Esophagus squamous epithelium (tissue), 5 donors: ENCODE measurements at regions not wholly inside any gene's neighbourhood (a gene's known extent, or its start where the extent isn't known, plus 50 kb on each side); places are given as distances from the start of the nearest gene placed in this dataset.
A peak's percentile ranks its signal among the peaks of the same experiment; 100 is the strongest.

ENCODE experiments used
- DNase-seq: peaks from one replicate; lab custom pipeline; 2025; lab: John Stamatoyannopoulos, UW
- H3K27ac ChIP-seq, 4 donors: fragments of 200-600 bp; sonication (generic); one replicate each; pipeline ENCODE4 v1.5.1; 2016 to 2019; ENCODE audit warnings: mild to moderate bottlenecking in 1 of 4
- H3K27me3 ChIP-seq, 4 donors: fragments of 200-600 bp; sonication (generic); 1 replicate in 3 of 4; 2 replicates in 1 of 4; pipeline versions ENCODE4 v1.5.1 to v1.6.0; 2017 to 2021; ENCODE audit warnings: antibody characterized with exemption in 1 of 4
- H3K36me3 ChIP-seq, 3 donors: fragments of 200-600 bp; sonication (generic); one replicate each; pipeline ENCODE4 v1.5.1; 2016 to 2019
- H3K4me1 ChIP-seq, 3 donors: fragments of 200-600 bp; sonication (generic); one replicate each; pipeline ENCODE4 v1.5.1; 2017 to 2019
- H3K4me3 ChIP-seq, 4 donors: fragments of 200-600 bp; sonication (generic); 1 replicate in 3 of 4; 2 replicates in 1 of 4; pipeline ENCODE4 v1.5.1; 2016 to 2019; ENCODE audit warnings: mild to moderate bottlenecking in 2 of 4, moderate library complexity in 1 of 4
- H3K9me3 ChIP-seq, 3 donors: fragments of 200-600 bp; sonication (generic); one replicate each; pipeline ENCODE4 v1.5.1; 2016 to 2019
- POLR2A ChIP-seq, 4 donors: fragments of 450-650 bp; IDR thresholded peaks; one replicate each; pipeline ENCODE4 v1.6.1; 2017; ENCODE audit warnings: antibody characterized with exemption in 4 of 4, mild to moderate bottlenecking in 4 of 4, moderate library complexity in 3 of 4
- WGBS, 2 donors: methylation state at CpG; one replicate each; pipeline ENCODE4 v1.1.5; 2018; 5-methylcytosine and 5-hydroxymethylcytosine counted together
- intact Hi-C: fragments of 100-400 bp; cut with DNase I; formaldehyde crosslinking; loops from one replicate; pipeline ENCODE4 v1.15.0; 2022
- TF ChIP-seq, protein P1 (sequence below), 6 experiments: fragments of 450-650 bp in 4 of 6; fragments of 200-600 bp in 2 of 6; sonication (generic) in 2 of 6; IDR thresholded peaks; one replicate each; pipeline ENCODE4 v1.5.1; 2016 to 2019; ENCODE audit warnings: antibody characterized with exemption in 6 of 6, mild to moderate bottlenecking in 4 of 6, moderate library complexity in 4 of 6
- donor health status: DM: yes; HTN: yes; CAD: no.

DNA sequence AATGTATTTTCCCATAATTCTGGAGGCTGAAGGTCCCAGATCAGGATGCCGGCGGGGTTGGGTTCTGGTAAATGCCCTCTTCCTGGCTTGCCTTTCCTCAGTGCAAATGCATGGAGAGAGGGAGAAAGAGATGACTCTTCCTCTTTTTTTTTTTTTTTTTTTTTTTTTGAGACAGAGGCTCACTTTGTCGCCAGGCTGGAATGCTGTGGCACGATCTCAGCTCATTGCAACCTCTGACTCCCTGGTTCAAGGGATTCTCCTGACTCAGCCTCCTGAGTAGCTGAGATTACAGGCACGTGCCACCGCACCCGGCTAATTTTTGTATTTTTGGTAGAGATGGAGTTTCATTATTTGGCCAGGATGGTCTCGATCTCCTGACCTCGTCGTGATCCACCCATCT, 300.0 kb upstream of the TAS2R1 start:
- Histone ChIP-seq H3K36me3 (no peaks in the 10 kb centered on the region), H3K4me1 (peaks cover 0 to 22% (median 4%) of the 10 kb centered on the region in 3 donors), H3K27ac (no peak overlapping the region), H3K9me3 (peaks cover 0 to 7% (median 0%) of the 10 kb centered on the region in 3 donors), H3K27me3 (peaks cover 0 to 15% (median 0%) of the 10 kb centered on the region in 4 donors), H3K4me3 (no peak overlapping the region)
- WGBS, 2 donors, result 87 to 95% methylated on average over 8 to 10 of the region's 10 CpGs
- TF ChIP-seq, protein P1, sequence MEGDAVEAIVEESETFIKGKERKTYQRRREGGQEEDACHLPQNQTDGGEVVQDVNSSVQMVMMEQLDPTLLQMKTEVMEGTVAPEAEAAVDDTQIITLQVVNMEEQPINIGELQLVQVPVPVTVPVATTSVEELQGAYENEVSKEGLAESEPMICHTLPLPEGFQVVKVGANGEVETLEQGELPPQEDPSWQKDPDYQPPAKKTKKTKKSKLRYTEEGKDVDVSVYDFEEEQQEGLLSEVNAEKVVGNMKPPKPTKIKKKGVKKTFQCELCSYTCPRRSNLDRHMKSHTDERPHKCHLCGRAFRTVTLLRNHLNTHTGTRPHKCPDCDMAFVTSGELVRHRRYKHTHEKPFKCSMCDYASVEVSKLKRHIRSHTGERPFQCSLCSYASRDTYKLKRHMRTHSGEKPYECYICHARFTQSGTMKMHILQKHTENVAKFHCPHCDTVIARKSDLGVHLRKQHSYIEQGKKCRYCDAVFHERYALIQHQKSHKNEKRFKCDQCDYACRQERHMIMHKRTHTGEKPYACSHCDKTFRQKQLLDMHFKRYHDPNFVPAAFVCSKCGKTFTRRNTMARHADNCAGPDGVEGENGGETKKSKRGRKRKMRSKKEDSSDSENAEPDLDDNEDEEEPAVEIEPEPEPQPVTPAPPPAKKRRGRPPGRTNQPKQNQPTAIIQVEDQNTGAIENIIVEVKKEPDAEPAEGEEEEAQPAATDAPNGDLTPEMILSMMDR (IDR thresholded peaks at IDR 0.05), result no peak
- TF ChIP-seq POLR2A (IDR thresholded peaks at IDR 0.05), result no peak
- DNase-seq, result no peak
- intact Hi-C loops, result no loop called here

DNA sequence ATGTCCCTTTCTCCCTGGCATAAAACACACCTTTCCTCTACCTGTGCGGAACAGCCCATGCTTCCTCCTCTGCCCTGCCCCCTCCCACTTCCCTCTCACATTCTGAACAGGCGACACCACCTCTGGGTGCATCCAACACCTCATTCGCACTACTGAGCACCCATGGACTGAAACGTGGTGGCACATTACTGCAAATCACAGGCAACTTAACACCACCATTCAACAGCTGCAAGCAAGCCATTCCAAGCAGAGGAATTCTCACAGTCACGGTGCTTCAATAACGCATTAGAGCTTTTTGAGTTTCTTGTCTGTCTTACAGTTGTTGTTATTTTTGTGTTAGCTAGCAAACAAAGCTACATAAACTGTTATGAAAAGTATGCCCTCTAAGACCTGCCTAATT, 298.2 kb upstream of the TAS2R1 start:
- no peak for DNase-seq
- no peak for TF ChIP-seq POLR2A (IDR thresholded peaks at IDR 0.05)
- TF ChIP-seq, protein P1 (IDR thresholded peaks at IDR 0.05), result no peak
- Histone ChIP-seq H3K4me1 (peaks cover 0 to 31% (median 4%) of the 10 kb centered on the region in 3 donors), H3K27ac (no peak overlapping the region), H3K36me3 (no peaks in the 10 kb centered on the region), H3K4me3 (no peak overlapping the region), H3K27me3 (peaks cover 0 to 15% (median 0%) of the 10 kb centered on the region in 4 donors), H3K9me3 (peaks cover 0 to 5% (median 0%) of the 10 kb centered on the region in 3 donors)
- 47 to 65% methylated on average over 6 of the region's 6 CpGs for WGBS, 2 donors
- intact Hi-C loops, result no loop called here

DNA sequence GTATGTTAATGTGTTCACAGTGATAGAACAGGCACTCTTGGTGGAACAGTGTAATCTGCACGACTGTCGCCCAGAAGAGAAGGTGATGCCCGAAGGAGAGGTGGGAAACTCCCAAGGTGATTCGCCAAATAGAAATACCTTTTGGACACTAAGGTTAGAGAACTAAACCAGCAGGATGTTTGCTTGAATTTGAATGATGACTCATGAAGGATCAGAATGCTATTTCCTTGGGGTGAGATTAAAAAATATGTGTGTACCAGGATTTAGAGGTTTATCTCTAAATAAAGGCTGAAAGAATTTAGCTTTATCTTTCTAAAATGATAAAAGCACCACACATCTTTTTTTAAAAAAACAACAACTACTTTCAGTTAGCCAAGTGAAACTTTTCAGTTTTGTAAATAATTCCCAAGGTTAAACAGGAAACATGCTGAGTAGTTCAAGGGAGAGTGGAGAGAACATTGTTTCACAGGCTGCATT, 297.4 kb upstream of the TAS2R1 start:
- intact Hi-C loops, result no loop called here
- no peak overlapping the region for H3K27ac ChIP-seq
- H3K9me3 ChIP-seq, result peaks cover 0 to 12% (median 4%) of the 10 kb centered on the region in 3 donors
- TF ChIP-seq, protein P1 (IDR thresholded peaks at IDR 0.05), result no peak
- no peak for TF ChIP-seq POLR2A (IDR thresholded peaks at IDR 0.05)
- H3K4me3 ChIP-seq, result no peak overlapping the region
- no peaks in the 10 kb centered on the region for H3K36me3 ChIP-seq
- DNase-seq, result no peak
- H3K27me3 ChIP-seq, result peaks cover 0 to 15% (median 0%) of the 10 kb centered on the region in 4 donors
- peaks cover 0 to 31% (median 4%) of the 10 kb centered on the region in 3 donors for H3K4me1 ChIP-seq
- WGBS, 2 donors, result 19 to 44% methylated on average over 4 of the region's 4 CpGs

DNA sequence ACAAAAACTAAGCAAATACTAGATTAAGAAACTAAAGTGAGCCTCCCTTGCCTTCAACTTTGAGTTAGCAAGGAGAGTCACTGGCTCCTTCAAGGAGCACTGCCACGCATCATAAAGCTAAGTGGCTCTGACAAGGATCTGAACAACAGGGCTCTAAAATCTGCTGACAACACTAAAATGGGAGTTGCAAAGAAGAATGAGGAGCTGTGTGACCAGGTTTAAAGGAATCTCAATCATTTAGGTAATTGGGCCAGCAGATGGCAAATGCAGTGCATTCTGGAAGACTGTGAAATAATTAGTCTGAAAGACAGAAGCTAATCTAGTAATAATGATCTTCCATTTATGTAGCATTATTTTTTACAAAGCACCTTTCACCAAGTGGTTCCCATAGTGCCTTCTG, 297.0 kb upstream of the TAS2R1 start:
- Histone ChIP-seq H3K36me3 (no peaks in the 10 kb centered on the region), H3K4me3 (no peak overlapping the region), H3K9me3 (peaks cover 0 to 14% (median 4%) of the 10 kb centered on the region in 3 donors), H3K4me1 (peaks cover 0 to 31% (median 4%) of the 10 kb centered on the region in 3 donors), H3K27ac (no peak overlapping the region), H3K27me3 (peaks cover 0 to 15% (median 0%) of the 10 kb centered on the region in 4 donors)
- no peak for TF ChIP-seq POLR2A (IDR thresholded peaks at IDR 0.05)
- TF ChIP-seq, protein P1 (IDR thresholded peaks at IDR 0.05), result no peak
- no peak for DNase-seq
- WGBS, 2 donors, result 50 to 85% methylated on average over 1 of the region's 1 CpG
- intact Hi-C loops, result no loop called here

DNA sequence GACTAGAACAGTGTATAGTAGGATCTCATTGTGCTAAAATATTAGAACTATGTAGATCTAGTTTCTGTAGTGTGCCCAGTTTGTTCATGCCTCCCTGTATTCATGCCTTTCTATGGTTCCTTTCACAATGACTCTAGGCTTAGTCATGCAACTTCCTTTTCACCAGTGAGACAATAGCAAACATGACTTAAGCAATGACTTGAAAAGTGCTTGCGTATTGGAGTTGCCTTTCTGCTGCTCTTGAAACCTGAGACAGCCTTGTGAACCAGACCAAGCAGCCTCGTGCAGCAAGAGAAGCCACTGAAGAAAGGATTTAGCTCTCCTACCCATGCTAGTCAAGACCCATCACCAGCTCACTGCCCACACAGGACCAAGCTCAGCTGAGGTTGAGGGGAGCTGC, 294.5 kb upstream of the TAS2R1 start:
- Histone ChIP-seq H3K36me3 (no peaks in the 10 kb centered on the region), H3K4me1 (peaks cover 0 to 31% (median 4%) of the 10 kb centered on the region in 3 donors), H3K4me3 (no peak overlapping the region), H3K27me3 (peaks cover 0 to 10% (median 0%) of the 10 kb centered on the region in 4 donors), H3K9me3 (peaks cover 0 to 14% (median 4%) of the 10 kb centered on the region in 3 donors), H3K27ac (peak overlapping the region; percentile 9 to 68 (median 65))
- no peak for DNase-seq
- intact Hi-C loops, result no loop called here
- no peak for TF ChIP-seq POLR2A (IDR thresholded peaks at IDR 0.05)
- TF ChIP-seq, protein P1 (IDR thresholded peaks at IDR 0.05), result no peak
- WGBS, 2 donors, result 14 to 29% methylated on average over 1 of the region's 2 CpGs
